ENCODE measurements at regions not wholly inside any gene's neighbourhood (a gene's known extent, or its start where the extent isn't known, plus 50 kb on each side); places are given as distances from the start of the nearest gene placed in this dataset.

GRCh38 chr15:67973846-67974245 lies 80.3 kb upstream of the PIAS1 start:
- TF ChIP-seq, protein P1, sequence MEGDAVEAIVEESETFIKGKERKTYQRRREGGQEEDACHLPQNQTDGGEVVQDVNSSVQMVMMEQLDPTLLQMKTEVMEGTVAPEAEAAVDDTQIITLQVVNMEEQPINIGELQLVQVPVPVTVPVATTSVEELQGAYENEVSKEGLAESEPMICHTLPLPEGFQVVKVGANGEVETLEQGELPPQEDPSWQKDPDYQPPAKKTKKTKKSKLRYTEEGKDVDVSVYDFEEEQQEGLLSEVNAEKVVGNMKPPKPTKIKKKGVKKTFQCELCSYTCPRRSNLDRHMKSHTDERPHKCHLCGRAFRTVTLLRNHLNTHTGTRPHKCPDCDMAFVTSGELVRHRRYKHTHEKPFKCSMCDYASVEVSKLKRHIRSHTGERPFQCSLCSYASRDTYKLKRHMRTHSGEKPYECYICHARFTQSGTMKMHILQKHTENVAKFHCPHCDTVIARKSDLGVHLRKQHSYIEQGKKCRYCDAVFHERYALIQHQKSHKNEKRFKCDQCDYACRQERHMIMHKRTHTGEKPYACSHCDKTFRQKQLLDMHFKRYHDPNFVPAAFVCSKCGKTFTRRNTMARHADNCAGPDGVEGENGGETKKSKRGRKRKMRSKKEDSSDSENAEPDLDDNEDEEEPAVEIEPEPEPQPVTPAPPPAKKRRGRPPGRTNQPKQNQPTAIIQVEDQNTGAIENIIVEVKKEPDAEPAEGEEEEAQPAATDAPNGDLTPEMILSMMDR (IDR thresholded peaks at IDR 0.05): no peak
- no peak for DNase-seq (ENCODE audit: low spot score)
- ATAC-seq (ENCODE audit: low FRiP score): no peak

DNA sequence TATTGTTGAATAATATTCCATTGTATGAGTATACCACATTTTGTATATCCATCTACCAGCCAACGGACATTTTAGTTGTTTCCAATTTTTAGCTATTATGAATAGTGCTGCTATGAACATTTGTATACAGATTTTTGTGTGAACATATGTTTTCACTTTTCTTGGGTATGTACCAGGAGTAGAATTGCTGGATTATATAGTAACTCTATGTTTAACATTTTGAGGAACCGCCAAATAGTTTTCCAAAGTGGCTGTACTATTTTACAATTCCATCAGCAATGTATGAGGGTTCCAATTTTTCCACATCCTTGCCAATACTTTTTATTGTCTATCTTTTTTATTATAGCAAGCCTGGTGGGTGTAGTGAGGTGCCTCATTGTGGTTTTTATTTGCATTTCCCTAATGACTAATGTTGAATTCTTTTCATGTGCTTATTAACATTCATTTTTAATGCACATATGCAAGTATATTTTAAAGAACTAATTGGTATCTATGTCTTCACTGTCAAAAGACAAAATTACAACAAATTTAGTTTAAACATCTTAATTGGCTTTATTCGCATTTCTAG lies 77.5 kb upstream of the PIAS1 start:
- TF ChIP-seq, protein P1 (IDR thresholded peaks at IDR 0.05): no peak
- ATAC-seq (ENCODE audit: low FRiP score) (no peak), DNase-seq (ENCODE audit: low spot score) (no peak)

GRCh38 chr15:67977414-67978089 lies 76.6 kb upstream of the PIAS1 start:
- TF ChIP-seq, protein P1 (IDR thresholded peaks at IDR 0.05): no peak
- ATAC-seq (ENCODE audit: low FRiP score): no peak
- DNase-seq (ENCODE audit: low spot score): no peak

DNA sequence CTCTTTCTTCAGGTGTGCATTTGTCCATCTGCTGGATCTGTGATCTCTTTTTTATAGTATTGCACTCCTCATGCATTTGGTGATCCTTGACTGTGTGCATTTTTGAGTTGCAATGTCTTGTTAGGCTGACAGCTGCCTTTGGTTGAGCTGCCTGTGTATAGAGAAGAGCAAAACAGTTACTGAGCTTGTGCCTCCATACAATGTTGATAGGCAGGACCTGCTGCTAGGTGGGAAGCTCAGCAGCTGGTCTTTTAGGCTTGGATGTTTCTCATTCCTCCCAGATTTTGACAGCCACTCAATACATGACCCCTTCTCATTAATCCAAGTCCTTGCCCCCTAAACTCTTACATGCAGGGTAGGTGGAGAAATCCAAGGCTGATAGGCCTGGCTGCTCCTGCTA lies 74.8 kb upstream of the PIAS1 start:
- ATAC-seq (ENCODE audit: low FRiP score): no peak
- TF ChIP-seq, protein P1 (IDR thresholded peaks at IDR 0.05): no peak
- DNase-seq (ENCODE audit: low spot score): no peak

DNA sequence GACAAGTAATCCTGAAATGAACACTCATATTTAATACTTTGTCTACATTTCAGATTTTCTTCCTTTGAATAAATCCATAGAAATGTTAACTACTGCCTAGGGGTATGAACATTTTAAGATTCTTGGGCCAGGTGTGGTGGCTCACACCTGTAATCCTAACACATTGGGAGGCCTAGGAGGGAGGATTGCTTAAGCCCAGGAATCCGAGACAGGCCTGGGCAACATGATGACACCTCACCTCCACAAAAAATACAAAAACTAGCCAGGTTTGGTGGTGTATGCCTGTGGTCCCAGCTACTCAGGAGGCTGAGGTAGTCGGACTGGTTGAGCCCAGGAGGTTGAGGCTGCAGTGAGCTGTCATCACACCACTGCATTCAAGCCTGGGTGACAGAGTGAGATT lies 73.9 kb upstream of the PIAS1 start:
- ATAC-seq (ENCODE audit: low FRiP score) (no peak), DNase-seq (ENCODE audit: low spot score) (no peak)
- TF ChIP-seq, protein P1 (IDR thresholded peaks at IDR 0.05): no peak

DNA sequence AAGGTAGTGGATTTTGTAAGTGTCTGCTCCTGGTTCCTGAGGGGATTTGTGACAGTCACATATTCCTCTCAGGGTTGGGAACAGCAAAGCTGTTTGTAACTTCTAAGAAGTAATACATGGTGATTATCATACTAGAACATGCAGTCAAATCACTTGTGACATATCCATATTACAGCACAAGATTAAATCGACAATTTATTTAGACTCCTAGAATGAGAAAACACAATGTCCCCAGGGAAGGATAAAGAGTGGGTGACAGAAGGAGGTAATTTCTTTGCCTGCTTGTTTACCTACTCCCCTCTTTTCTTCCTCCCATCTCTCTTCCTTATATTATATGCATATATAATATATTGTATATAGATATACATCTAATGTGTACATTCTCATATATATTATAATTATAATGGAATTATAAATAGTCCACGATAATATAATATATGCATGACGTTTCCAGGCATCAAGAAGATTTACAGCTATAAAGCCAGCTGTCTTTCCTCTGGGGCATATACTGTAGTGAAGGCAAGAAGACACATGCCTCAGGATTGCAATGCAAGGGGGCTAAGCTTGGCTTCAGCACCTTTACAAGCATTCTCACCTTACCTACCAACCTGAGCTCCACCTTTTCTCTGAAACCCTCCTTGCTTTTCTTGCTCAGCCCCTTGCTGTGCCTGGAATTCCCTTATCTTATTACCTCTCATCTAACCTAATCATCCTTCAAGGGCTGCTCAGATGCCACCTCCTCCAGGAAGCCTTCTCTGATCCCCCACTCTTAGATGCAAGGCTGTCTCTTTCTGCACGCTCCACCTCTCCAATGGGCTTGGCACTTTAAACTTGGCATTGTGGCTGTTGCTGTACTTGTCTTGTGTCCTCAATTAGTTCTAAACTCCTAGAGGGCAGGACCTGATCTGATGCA lies 73.1 kb upstream of the PIAS1 start:
- DNase-seq (ENCODE audit: low spot score): no peak
- TF ChIP-seq, protein P1 (IDR thresholded peaks at IDR 0.05): no peak
- no peak for ATAC-seq (ENCODE audit: low FRiP score)

All from omental fat pad (tissue), 3 donors.